ENCODE measurements at regions not wholly inside any gene's neighbourhood (a gene's known extent, or its start where the extent isn't known, plus 50 kb on each side); places are given as distances from the start of the nearest gene placed in this dataset.

DNA sequence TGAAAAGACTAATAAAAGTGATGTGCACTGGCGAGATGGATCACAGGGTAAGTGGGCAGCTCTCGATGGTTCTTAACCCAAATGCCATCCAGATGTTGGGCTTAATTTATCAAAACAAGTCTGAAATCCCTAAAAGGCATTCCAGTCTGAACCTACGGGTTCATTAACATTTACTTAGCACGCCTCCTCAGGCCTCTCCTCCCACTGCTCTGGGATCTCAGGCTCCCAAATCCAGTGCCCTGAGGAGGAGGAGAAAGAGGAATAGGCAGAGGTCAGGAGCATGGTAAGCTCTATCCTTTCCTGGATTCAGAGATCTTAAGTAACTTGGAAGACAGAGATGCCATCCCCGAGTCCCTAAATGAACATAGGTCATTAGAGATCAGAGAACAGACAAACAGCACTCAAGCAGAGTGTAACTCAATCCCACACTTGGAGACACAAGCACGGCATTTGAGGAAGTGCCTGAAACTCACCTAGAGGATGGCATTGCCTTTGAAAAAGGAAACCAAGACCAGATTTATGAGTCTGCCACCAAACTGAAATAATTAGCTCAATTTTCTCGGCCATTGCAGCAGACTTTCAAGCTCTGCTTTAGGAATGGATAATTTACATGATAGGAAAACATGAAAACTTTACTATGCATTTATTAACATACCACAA lies 140.9 kb downstream of the CXCL12 start:
- DNase-seq (ENCODE audit: low spot score) = no peak

DNA sequence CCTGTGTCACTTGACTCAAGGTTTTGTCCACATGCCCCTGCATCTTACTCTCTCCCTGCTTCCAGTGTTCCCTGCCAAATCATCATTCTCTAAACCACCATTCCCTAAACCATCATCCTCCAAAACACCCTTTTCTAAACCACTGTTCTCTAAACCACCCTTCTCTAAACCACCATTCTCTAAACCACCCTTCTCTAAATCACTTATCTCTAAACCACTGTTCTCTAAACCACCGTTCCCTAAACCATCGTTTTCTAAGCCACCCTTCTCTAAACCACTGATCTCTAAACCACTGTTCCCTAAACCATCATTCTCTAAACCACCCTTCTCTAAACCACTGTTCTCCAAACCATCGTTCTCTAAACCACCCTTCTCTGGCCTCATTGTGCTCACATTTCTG lies 142.1 kb downstream of the CXCL12 start:
- DNase-seq (ENCODE audit: low spot score) = no peak

DNA sequence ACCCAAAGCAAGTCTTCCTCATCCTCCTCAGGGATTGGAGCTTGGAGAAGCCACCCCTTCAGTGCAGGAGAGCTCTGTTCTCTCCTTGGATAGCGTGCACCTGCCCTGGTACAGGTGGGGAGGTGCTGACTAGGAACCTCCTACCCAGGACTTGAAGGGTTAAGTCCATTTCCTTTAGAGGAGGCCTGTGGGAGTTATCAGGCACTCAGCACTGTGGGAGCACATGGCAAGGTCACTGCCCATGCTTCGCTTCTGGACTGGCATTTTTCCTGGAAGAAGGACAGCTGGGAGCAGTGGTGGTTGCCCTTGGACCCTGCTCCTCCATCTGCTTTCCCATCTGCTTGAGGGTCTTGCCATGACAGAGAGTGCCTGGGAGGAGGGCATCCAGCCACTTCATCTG lies 142.8 kb downstream of the CXCL12 start:
- DNase-seq (ENCODE audit: low spot score) = no peak

DNA sequence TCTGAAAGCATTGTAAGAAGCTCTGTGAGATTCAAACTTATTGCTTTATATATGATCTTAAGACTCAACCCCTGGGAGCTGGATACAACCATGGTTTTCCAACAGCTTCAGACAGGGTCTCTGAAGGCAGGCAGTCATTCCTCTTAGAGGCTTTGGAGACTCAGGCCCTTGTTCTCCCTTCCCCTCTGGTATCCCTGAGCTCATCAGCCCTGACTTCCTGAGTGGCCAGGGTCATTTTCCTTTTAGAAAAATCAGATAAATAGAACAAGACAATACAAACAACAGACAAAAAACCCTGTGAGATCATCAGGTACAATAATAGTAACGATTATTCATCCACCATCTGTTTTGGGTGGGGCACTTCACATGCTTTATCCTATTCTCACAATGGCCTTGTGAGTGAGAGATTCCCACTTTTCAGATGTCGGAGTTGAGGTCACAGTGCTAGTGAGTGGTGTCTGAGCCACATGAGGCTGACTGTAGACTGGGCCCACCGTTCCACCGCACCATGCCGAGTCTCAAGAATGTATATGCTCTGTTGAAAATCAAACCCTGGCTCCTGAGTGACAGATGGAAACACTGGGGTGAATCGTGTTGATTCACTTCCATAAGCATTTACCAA lies 144.2 kb downstream of the CXCL12 start:
- DNase-seq (ENCODE audit: low spot score) = no peak

- DNase-seq (ENCODE audit: low spot score) = no peak
Observed at GRCh38 chr10:44238212-44238611, 146.7 kb downstream of the CXCL12 start.

- no peak for DNase-seq (ENCODE audit: low spot score)
Observed at GRCh38 chr10:44237364-44238049, 147.4 kb downstream of the CXCL12 start.

DNA sequence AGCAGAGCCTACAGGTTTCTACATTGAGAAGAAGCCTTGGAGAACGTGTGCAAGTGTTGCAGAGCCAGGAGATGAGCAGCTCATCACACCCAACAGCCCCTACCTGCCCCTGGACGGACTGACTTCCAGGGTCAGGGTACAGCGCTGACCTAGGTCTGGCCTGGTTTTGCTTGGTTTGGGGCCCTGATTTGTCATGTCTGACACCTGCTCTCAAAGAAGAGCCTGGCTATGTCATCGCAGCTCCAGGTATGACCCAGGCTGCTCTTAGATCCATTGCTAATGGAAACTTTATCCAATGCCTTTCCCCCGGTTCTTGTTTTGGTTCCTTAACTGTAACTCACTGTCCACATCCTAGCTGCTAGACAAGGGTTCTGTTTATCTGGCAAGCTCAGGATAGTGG lies 149.5 kb downstream of the CXCL12 start:
- DNase-seq (ENCODE audit: low spot score) = no peak

DNA sequence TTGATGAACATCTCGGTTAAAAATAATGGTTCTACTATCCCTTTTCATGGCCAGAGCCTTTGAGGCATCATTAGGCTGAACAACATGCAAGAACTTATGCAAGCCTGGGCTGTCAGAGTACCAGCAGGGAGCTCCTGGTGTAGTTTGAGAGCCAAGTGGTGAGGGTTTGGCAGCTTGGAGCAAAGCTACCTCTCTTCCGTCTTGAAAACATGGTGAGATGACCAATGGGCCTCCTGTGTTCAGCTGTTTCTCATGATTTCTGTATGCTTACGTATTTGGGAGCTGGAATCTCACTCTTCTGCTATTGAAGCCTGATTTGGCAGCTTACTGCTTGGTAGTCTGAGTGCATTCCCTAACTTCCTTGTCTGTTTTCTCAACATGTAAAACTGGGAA lies 150.4 kb downstream of the CXCL12 start:
- peak; percentile 37 for DNase-seq (ENCODE audit: low spot score)

DNA sequence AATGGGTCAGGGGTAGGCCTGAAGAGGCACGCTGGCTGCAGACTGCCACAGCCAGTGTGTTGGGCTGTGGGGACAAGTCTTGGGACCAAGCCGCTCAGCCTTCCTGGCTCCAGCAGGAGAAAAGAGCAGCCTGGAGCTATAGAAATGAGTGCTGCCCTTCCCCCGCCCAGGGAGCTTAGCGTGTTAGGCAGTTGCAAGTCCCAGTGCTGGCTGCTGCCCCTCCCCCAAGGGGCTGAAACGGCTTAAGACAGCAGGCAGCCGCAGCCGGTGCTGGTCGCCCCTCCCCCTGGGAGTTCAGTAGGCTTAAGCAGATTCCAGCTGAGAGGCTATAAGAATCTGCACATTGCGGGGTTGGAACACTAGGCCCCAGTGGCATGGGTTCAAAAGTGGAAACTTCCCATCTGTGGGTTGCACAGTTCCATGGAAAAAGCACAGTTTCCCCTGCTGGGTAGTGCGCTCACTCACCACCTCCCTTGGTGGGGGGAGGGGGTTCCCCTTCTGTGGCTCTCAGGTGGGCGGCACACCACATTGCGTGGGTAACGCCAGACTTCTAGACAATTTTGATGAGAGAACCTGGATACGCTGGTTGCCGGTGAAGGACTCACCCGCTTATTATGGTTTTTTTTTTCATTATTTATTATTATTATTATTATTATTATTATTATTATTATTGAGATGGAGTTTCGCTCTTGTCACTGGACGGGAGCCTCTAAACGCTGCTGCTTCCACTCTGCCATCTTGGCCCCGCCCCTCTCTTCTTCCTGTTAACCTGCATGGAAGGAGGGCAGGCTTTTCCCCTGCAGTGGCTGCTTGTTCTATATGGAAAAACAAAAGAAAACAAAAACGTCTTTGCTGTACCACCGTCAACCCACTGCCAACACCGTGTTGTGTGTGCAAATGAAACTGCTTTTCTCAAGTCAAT lies 151.1 kb downstream of the CXCL12 start:
- DNase-seq (ENCODE audit: low spot score) = peak; percentile 47

- DNase-seq (ENCODE audit: low spot score) = no peak
Observed at GRCh38 chr10:44217274-44217820, 167.6 kb downstream of the CXCL12 start.

GRCh38 chr10:44216073-44216472 lies 168.8 kb downstream of the CXCL12 start:
- no peak for DNase-seq (ENCODE audit: low spot score)

DNA sequence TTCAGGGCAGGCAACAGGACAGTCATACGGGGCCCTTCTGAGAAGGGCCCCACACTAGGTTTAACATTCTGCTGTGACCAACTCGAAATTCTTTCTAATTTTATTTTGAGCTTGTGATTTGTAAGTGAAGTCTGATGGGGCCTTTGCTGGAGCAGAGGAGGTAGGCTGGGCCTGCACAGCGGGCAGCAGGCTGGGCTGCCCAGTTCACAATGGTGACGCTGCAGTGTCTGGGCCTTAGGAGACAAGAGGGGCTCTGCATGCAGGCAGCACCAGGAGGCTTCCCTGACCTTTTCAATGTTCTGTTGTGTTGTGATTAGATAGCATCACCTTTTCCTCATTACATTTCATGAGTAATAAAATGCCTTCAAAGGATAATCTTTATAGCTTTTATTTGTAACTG lies 175.1 kb downstream of the CXCL12 start:
- no peak for DNase-seq (ENCODE audit: low spot score)

- no peak for DNase-seq (ENCODE audit: low spot score)
Observed at GRCh38 chr10:44207160-44207559, 177.7 kb downstream of the CXCL12 start.

- no peak for DNase-seq (ENCODE audit: low spot score)
Observed at GRCh38 chr10:44206127-44206818, 178.6 kb downstream of the CXCL12 start.

DNA sequence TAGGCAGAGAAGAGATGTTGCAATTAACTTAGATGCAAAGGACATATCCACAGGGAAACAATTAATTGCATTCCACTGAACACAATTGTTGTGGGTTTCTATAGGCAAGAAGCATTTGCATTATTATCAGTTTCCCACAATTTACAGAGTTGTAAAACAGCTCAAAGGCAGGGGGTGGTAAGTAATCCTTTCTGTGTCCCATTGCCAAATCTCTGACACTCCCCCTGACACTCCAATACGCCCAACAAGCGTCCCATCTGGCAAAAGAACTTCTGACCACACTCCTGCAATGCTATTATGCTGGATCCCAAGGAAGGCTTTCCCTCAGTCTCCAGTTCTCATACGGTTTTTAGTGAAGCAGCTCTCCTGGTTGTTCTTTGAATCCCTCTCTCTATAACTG lies 179.8 kb downstream of the CXCL12 start:
- no peak for DNase-seq (ENCODE audit: low spot score)

DNA sequence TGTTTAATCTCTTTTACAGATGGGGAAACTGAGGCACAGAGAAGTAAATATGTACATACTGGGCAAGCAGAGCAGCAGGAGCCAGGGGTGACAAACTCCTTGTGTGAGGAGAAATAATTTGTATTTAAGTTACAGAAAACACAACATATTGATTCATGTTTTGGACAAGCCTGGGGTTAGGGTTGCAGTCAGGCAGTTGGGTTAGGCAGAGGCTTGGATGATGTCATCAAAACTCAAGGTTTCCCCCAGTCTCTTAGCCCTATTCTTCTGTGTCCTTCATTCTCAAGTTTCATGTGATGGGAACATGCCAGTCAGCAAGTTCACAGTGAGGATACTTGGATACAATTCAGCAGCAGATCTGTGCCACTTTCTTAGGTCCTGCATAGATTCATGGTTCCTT lies 181.4 kb downstream of the CXCL12 start:
- DNase-seq (ENCODE audit: low spot score) = no peak

- no peak for DNase-seq (ENCODE audit: low spot score)
Observed at GRCh38 chr10:44202952-44203351, 181.9 kb downstream of the CXCL12 start.

DNA sequence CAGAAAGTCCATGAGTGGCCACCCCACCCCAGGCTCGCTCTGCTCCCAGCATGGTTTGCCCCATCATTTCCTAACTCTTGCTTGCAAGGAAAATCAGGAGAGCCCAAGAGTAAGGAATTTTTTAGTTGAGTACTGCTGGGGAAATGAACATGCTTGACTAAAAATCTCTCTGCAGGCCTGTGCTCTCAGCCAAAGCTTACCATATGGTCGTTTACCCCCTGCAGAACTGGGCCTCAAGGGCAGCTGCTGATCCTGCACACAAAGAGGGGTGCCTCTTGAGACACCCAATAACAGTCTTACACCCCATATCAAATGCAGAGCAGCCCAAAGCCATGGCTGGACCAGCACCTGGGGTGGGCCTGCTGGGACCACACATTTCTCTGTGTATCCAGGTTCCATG lies 183.2 kb downstream of the CXCL12 start:
- DNase-seq (ENCODE audit: low spot score) = no peak

DNA sequence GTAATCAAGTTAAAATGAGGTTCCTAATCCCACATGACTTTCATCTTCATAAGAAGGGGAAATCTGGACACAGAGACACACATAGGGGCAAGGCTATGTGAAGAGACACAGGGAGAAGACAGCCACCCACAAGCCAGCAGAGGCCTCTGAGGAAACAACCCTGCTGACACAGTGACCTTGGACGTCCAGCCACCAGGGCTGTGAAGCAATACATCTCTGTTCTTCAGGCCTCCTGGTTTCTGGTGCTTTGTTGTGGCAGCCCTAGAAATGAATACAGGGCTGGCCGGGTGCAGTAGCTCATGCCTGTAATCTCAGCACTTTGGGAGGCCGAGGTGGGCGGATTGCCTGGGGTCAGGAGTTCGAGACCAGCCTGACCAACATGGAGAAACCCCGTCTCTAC lies 183.9 kb downstream of the CXCL12 start:
- DNase-seq (ENCODE audit: low spot score) = no peak

DNA sequence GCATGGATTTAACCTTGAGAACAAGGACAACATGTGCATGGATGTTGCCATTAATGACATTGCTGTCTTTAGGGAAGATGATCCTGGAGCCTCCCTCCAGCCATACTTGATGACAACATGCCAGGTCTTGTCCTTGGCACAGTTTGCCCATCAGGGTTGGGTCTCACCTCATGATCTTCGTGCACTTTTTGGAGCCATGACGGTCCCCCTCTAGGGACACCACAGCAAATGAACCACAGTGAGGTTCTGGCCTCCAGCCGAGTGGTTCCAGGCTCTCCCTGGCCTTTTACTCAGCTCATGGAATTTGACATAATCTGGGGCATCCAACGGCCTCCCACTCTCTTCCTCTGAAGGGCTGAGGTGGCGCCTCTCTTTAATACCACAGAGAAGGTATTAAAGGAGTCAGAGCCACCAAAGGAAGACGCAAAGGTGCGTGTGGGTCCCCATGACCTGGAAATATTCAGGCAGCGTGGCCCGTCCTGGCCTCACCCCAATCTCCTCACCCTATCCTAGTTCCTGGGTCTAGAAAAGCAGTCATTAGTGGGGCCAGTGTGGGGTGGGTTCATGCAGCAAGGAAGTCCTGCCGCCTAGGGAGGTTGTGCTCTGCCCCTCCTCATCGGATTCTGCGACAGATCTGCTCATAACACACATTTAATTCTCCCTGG lies 184.8 kb downstream of the CXCL12 start:
- no peak for DNase-seq (ENCODE audit: low spot score)

DNA sequence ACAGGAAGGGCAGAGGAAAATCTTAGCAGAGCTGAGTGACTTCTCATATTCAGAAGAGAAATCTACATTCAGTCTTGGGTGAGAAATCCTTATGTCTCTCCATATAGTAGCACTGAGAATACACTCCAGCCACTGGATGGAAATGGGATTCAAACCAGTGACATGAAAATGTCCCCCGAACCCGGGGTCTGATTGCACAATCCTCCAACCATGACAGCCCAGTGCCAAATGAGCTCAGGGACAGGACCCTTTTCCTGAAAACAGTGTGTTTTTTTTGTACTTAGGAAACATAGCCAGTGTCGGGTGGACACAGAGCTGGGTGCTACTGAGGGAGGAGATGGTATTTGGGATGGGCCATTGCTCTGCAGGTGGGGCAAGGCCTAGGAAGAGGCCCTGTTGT lies 185.6 kb downstream of the CXCL12 start:
- no peak for DNase-seq (ENCODE audit: low spot score)

All from iPS-NIHi11 (cell line).